IPS-NIHi7 (cell line): ENCODE measurements at regions not wholly inside any gene's neighbourhood (a gene's known extent, or its start where the extent isn't known, plus 50 kb on each side); places are given as distances from the start of the nearest gene placed in this dataset.
"Not testable (repeated sequence)": the region's sequence is repeated elsewhere in the genome, so short reads cannot be mapped to it uniquely, and the experiment has no call there.

ENCODE experiments used
- DNase-seq: peaks from one replicate; pipeline ENCODE4 v3.0.0; 2012; ENCODE audit warnings: mixed read lengths; ENCODE audit errors: extremely low spot score

DNA sequence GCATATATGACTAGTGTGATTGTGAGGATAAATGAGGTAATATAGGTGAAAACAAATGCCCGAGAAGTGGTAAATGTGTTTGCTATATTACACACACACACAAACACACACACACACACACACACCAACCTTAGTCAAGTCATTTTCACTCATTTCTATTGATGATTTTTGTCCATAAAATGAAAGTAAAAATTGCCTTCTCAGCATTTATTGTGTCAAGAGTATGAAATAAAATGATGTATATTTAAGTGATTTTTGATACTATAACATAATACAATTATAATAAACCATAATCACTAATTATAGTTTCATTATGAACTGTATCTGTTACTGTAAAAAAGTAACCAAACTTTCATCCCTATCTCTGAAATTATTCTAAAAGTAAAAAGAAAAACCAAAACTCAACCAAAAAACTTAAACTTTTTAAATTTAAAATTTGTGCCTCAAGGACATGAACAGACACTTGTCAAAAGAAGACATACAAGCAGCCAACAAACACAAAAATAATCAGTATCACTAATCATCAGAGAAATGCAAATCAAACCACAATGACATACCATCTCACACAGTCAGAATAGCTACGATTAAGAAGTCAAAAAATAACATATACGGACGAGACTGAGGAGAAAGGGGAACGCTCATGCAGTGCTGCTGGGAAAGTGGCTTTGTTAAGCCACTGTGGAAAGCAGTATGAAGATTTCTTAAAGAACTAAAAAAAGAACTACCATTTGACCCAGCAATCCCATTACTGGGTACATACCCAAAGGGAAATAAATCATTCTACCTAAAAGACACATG, 601.0 kb downstream of the TMA16 start:
- DNase-seq = no peak

DNA sequence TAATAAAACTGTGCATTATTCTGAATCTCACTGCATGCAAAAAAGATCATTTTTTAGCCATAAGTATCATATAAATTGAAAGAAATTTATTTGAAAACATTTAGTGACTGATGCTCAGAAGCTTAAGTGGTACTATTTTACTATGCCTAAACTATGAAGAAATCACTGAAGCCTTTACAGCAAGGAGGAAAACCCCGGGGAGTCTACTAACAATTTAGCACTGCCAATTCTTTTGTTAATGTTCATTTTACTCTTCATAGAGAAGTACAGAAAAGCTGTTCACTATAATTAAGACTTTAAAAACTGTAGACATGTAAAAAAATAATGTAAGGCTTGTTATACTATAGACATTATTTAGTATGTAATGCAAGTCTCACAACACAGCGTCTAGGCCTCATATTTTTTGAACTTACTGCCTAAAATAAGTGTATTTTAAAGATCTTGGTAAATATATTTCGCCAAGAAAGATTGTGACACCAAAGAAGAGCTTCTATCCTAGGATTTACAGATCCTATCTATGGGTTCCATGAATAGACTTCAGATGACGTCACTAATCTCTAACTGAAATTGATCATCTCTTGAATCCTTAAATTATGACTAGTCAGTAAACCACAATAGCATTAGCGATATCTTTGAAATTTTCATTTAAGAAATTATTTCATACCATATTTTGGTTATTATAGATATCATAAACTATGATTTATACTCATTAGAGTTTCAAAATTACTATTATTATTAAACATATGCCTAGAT, 602.5 kb downstream of the TMA16 start:
- no peak for DNase-seq

DNA sequence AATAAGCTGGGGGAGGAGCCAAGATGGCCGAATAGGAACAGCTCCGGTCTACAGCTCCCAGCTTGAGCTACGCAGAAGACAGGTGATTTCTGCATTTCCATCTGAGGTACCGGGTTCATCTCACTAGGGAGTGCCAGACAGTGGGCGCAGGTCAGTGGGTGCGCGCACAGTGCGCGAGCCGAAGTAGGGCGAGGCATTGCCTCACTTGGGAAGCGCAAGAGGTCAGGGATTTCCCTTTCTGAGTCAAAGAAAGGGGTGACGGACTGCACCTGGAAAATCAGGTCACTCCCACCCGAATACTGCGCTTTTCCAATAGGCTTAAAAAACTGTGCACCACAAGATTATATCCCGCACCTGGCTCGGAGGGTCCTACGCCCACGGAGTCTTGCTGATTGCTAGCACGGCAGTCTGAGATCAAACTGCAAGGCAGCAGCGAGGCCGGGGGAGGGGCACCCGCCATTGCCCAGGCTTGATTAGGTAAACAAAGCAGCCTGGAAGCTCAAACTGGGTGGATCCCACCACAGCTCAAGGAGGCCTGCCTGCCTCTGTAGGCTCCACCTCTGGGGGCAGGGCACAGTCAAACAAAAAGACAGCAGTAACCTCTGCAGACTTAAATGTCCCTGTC, 606.4 kb downstream of the TMA16 start:
- DNase-seq = not testable (repeated sequence)

DNA sequence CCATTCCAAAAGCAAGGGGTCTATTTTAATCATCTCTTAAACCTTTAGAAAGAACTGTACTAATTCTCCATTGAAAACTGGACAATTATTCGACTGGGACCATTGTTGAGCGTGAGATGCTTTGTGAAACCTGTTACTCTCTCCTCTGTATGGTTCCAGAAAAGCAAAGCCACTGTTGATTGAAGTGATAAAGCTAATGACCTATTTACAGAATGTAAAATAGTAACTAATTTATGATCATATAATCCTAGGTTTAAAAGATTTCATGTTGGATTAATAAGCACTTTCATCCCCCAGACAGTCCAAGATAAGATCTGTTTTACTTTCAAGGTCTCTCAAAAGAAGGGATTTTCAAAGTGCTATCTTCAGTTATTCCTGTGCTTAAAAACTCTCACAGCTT, 614.5 kb downstream of the TMA16 start:
- DNase-seq = no peak

DNA sequence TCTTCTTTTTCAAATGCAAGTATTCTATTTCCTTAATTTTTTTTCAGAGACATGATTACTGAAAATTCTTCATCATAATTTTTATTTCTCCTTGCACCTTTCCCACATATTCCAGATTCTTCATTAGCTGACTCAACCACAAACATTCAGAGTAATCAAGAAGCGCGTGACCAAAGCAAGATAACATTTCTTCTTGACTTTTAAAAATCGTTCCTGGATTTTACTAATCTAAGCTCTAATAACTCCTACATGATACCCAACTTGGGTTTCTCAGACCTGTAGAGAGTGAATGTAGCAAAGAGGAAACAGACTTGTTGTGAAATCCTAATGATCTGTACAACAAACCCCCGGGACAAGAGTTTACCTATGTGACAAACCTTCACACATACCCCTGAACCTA, 615.0 kb downstream of the TMA16 start:
- no peak for DNase-seq

DNA sequence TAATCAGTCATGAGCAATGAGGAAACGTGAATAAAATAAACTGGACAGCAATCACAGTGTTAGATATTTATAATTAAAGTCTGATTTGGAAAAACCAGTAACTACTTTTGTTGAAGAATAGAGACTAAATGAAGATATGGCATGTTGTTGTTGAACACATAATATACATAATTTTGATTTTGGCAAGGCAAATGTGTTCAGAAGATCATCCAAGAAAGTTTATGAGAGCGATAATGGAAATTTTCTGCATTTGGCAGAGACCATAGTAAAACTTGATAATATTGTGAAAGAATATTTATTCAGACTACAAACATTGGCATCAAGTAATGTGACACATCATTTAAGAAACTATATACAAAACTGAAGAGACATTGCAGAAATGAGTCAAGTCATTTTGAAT, 620.7 kb downstream of the TMA16 start:
- no peak for DNase-seq

DNA sequence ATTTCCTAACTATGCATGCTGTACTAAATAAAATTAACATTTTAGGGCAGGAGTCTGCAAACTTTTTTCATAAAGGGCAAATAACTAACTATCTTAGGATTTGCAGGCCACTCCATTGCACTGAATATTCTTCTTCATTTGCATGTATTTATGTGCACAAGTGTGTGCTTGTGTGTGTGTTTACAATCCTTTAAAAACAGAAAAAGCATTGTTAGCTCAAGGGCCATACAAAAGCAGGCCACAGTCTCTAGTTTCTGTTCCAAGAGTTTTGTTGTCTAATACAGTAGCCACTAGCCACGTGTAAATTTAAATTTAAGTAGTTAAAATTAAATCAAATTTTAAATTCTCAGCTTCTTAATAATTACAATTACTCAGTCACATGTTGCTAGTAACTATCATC, 621.8 kb downstream of the TMA16 start:
- DNase-seq = no peak

DNA sequence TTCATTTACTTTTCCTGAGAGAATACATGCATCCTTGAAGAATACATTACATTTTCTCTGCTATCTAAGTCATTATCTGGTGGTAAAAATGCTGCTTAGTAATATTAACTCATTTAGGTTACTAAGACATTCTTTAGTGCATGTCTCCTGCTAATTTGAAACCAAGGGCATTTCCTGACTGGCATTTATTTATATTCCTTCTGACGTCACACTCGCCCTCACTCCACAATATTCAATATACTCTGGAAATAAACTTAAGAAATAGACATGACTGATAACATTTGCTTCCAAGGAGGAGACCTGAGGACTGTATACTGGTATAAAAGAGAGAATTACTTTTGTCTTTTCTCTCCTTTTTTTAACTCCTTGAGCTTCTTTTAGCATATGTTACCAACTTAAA, 619.5 kb upstream of the SMIM31 start:
- no peak for DNase-seq

DNA sequence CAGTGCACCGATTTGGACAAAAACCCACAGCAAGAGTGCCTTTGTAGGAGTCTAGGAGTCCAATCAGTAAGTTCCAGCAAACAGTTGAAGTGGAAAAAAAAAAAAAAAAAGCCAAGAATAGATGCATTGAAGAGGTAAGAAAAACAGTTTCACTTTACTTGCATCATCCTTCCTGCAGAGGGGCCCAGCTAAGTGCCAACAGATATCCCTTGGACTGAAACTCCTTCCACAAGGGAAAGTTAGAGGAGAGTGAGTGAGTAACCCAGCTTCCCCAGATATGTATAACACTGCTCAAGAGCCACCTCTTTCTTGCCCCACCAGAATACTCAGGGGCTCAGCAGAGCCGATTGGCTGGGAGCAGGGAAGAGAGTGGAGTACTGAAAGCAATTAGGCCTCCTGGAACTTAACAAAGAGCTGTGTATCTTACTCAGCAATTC, 617.7 kb upstream of the SMIM31 start:
- DNase-seq = peak; percentile 13

DNA sequence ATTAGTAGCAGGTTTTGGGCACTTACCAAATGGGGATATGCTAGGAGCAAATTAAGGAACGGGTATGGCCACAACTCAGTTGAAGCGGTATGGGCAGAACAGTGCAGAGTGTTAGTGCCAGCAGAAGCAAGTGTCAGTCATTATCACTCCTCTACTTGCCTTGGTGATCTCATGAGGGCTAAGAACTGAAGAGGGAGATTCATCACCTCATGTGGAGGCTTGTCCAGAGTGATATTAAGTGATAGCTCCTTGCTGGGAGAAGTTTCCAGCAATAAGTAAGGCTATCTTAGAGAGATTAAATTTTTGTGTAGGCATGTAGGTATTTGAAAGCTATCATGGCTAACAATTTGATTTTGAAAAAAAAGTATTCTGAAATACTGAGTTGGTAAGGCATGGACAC, 615.4 kb upstream of the SMIM31 start:
- DNase-seq = no peak

DNA sequence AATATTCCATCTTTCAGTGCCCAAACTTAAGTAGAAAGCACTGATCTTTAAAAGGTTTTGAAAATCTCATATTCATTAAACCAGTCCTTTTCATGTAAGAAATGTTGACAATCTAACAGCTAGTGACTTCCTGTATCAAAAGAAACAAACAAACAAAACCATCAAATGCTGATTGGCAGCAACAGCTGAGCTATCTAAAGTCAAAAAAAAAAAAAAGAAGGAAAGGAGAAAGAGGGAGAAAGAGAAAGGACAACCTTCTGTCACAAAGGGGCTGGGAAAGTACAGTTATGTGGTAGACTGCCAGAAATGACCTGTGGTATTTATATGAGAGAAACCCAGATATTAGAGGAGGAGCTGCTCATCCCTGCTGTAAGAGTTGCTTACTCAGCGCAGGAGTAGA, 614.6 kb upstream of the SMIM31 start:
- DNase-seq = no peak

DNA sequence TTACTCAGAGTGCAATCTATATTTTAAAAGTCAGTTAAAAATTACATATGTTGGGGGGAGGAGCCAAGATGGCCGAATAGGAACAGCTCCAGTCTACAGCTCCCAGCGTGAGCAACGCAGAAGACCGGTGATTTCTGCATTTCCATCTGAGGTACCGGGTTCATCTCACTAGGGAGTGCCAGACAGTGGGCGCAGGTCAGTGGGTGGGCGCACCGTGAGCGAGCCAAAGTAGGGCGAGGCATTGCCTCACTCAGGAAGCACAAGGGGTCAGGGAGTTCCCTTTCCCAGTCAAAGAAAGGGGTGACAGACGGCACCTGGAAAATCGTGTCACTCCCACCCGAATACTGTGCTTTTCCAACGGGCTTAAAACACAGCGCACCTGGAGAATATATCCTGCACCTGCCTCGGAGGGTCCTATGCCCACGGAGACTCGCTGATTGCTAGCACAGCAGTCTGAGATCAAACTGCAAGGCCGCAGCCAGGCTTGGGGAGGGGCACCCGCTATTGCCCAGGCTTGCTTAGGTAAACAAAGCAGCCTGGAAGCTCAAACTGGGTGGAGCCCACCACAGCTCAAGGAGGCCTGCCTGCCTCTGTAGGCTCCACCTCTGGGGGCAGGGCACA, 612.1 kb upstream of the SMIM31 start:
- DNase-seq = not testable (repeated sequence)

DNA sequence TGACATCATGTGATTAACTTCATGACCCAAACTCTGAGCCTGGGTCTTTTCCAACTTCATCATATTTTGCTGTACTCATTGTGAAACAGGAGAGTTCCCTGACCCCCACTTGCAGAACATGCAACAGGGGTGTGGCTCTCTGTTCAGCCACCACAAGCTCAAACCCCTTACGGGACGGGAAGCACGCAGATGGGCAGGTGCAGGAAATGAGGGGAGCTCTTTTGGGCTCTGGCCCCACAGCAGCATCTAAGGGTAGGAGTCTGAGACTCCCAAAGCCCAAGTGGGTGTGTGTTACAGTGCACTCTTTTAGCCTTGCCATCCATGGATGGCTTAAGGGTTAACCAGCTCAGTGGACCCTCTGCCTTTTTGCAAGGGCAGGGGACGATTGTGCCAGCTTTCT, 599.5 kb upstream of the SMIM31 start:
- no peak for DNase-seq

DNA sequence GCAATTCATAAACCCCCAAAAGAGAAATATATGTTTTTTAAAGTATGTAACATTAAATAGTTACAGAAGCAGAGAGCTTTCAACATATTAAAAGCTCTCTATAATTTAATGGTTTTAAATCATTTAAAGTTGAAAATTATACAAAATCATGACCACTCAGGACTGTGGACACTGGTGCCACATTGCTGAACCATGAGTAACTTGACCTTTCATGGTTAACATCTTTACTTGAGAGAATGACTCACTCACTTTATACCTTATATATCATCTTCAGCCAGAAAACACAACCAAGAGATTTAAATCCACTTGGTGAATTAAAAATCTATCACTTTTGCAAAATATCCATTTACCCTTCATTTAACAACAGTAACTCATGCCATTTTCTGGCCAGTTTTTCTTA, 584.3 kb upstream of the SMIM31 start:
- DNase-seq = no peak

DNA sequence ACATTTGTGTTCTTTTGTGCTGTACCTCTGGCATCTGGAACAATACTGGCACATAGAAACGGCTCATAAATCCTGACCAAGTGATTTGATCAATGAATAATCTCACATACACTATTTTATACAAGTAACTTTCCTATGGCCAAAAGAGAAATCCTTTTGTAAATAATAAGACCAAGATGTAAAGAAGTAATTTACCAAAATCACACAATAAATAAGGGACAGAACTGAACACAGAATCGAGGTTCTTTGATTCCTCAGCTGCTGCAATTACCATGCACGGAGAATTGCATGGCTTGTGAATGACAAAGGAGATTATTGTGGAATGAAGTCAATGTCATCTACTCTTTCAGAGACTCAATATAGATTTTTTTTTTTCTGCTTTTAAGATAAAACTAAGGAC, 576.8 kb upstream of the SMIM31 start:
- DNase-seq = no peak

DNA sequence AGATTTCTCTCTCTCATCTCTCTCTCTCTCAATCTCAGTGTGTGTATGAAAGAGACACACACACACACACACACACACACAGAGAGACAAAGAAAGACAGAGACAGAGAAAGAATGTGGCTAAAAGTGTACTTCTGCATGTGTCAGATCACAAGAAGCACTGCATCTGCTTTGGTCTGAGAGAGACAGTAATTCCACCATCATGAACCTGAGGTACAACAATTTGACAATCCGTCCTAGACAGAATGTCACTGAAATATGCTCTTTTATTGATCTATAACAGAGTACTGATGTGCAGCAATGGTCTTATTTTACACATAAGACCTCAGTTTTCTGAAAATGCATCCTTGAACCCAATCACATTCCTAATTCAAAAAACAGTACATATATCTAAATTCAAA, 576.2 kb upstream of the SMIM31 start:
- no peak for DNase-seq

DNA sequence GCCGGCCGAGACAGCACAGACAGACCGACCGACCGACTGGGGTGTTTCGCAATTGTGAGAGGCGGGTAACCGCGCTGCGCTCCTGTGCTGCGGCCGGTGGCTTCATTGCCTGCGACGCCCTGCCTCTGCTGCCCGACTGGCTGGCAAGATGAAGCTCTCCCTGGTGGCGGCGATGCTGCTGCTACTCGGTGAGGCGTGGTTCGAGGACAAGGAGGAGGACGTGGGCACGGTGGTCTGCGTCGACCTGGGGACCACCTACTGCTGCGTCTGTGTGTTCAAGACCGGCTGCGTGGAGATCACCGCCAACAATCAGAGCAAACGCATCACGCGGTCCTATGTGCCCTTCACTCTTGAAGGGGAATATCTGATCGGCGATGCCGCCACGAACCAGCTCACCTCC, 565.7 kb upstream of the SMIM31 start:
- no peak for DNase-seq

DNA sequence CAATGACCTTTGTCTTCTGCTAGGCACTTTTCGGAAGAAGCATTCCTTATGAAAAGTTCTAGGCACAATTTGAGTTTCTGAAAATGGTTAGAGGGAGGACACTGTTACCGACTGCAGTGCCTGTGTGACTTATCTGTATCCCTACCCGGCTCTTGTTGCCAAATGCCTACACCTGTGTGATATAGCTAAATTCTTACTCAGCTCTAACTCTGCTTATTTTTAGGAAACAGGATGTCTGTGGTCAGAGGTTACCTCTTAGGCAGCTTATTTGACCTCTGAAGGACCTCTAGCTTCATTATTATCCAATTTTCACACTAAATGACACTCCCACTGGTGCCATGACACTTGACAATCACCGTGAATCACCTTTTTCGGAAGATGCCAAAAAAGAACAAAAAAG, 561.1 kb upstream of the SMIM31 start:
- no peak for DNase-seq

DNA sequence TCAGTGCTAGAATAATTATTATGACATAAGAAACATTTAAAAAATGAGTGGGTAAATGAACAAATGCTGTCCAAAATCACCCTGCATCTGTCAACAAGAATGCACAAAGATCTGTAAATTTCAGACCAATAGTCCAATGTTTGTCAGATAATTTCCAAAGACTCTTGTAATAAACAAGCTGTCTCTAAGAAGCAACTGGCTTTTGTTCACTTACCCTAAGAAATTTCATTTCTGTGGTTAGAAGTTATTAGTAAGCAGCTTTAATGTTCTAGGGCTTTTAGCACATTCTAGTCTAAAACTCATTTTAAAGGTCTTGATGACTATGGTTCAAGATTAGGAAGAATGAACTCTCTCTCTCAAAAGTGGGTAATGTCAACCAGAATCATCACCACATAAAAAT, 560.3 kb upstream of the SMIM31 start:
- DNase-seq = no peak

DNA sequence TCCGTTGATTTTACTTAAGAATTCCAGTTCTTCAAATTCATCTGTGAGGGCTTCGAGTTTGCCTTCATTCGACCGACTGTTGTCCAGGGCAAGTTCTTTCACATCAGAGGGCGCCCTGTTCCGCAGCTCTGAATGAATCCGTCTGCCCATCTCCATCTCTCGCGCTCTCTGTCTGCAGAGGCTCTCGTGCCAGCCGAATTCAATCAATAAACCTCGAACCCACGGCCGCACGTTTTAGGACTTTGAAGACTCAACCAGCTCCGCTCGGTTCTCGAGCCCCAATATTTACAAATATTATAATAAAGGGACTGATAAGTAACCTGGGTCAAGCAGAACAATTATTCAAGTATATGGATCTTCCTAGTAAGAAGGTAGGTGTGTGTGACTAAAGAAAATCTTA, 556.4 kb upstream of the SMIM31 start:
- DNase-seq = no peak

DNA sequence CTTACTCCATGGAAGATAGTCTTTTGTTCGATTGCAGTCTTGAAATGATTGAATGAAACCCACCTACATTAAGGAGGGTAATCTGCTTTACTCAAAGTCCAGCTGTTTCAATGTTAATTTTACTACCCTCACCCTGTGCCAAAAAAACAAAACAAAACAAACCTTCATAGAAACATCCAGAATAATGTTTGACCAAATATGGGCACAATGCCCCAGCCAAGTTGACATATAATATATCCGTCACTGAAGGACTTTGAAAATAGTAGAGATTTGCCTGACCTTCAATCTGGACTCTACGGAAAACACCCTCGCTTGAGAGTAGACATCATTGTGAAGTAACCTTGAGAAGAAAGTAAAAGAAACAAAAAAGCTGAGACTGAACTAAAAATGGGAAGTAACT, 550.5 kb upstream of the SMIM31 start:
- no peak for DNase-seq

DNA sequence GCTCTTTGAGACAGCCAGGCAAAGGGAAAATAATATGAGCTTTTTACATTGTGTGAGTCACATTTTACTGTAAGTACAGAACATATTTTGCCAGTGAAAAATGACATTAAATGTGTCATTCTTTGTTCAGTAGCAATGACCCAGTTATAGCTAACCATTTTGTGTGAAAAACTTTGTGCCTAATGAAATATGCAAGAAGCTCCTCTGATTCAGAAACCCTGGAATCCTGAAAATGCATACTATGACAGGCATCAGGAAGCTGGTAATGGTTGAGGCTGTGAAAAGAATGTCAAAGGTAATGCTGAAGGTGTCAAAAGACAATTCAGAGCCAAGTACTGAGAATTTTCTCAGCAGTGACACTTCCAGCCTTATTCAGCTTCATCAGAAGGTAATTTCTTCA, 549.5 kb upstream of the SMIM31 start:
- peak; percentile 26 for DNase-seq
